IPS DF 6.9 (cell line): ENCODE measurements at regions not wholly inside any gene's neighbourhood (a gene's known extent, or its start where the extent isn't known, plus 50 kb on each side); places are given as distances from the start of the nearest gene placed in this dataset.
"Not testable (repeated sequence)": the region's sequence is repeated elsewhere in the genome, so short reads cannot be mapped to it uniquely, and the experiment has no call there.

ENCODE experiments used
- DNase-seq: peaks from one replicate; pipeline ENCODE4 v3.0.0-alpha.2; 2013; ENCODE audit warnings: low read depth, low spot score
- H3K27ac ChIP-seq: one replicate; pipeline ENCODE4 v1.5.1; 2013; ENCODE audit warnings: low read length, control low read depth
- H3K27me3 ChIP-seq: 2 replicates; pipeline ENCODE4 v1.6.1; 2013; ENCODE audit warnings: mild to moderate bottlenecking, low read length; ENCODE audit not compliant: control insufficient read depth, insufficient read depth
- H3K36me3 ChIP-seq: 2 replicates; pipeline ENCODE4 v1.6.1; 2013; ENCODE audit warnings: low read length; ENCODE audit not compliant: control insufficient read depth, insufficient read depth
- H3K4me1 ChIP-seq: 2 replicates; pipeline ENCODE4 v1.6.1; 2013; ENCODE audit warnings: low read length; ENCODE audit not compliant: control insufficient read depth, insufficient read depth
- H3K4me3 ChIP-seq: 2 replicates; pipeline ENCODE4 v1.5.1; 2013; ENCODE audit warnings: mild to moderate bottlenecking, low read length
- H3K9me3 ChIP-seq: 2 replicates; pipeline ENCODE4 v1.6.1; 2013; ENCODE audit warnings: low read length, inconsistent platforms; ENCODE audit not compliant: control insufficient read depth, insufficient read depth
- WGBS: extraction: QIAGEN DNeasy Blood & Tissue Kit; methylation state at CpG from one replicate; pipeline ENCODE4 v1.1.7; 2013; ENCODE audit warnings: mixed read lengths, missing lambda C conversion rate; ENCODE audit not compliant: insufficient read length, insufficient coverage; 5-methylcytosine and 5-hydroxymethylcytosine counted together

- DNase-seq = no peak
- no peak overlapping the region for H3K4me3 ChIP-seq
- H3K36me3 ChIP-seq = no peaks in the 10 kb centered on the region
- peaks cover 2% of the 10 kb centered on the region; the same call in 1 of the 2 replicates for H3K4me1 ChIP-seq
- H3K27me3 ChIP-seq = no peaks in the 10 kb centered on the region
- H3K9me3 ChIP-seq = no peaks in the 10 kb centered on the region
- WGBS = 100% methylated on average over 1 of the region's 1 CpG
- no peak overlapping the region for H3K27ac ChIP-seq
Observed at GRCh38 chr17:5913641-5914040, 156.5 kb upstream of the WSCD1 start.

GRCh38 chr17:5915337-5915736 lies 154.8 kb upstream of the WSCD1 start:
- Histone ChIP-seq H3K36me3 (no peaks in the 10 kb centered on the region), H3K9me3 (no peaks in the 10 kb centered on the region), H3K4me3 (no peak overlapping the region), H3K27ac (no peak overlapping the region), H3K27me3 (no peaks in the 10 kb centered on the region), H3K4me1 (peaks cover 2% of the 10 kb centered on the region; the same call in 1 of the 2 replicates)
- no CpG with 5 or more reads among the region's 2 CpGs for WGBS
- DNase-seq = no peak

GRCh38 chr17:5919089-5919488 lies 151.1 kb upstream of the WSCD1 start:
- H3K9me3 ChIP-seq = no peaks in the 10 kb centered on the region
- H3K27ac ChIP-seq = no peak overlapping the region
- no peaks in the 10 kb centered on the region for H3K27me3 ChIP-seq
- H3K4me3 ChIP-seq = no peak overlapping the region
- no peaks in the 10 kb centered on the region for H3K4me1 ChIP-seq
- 100% methylated on average over 2 of the region's 4 CpGs for WGBS
- H3K36me3 ChIP-seq = no peaks in the 10 kb centered on the region
- DNase-seq = peak; percentile 25

GRCh38 chr17:5921512-5922282 lies 148.5 kb upstream of the WSCD1 start:
- Histone ChIP-seq H3K4me3 (no peak overlapping the region), H3K27ac (no peak overlapping the region), H3K9me3 (no peaks in the 10 kb centered on the region), H3K27me3 (no peaks in the 10 kb centered on the region), H3K36me3 (no peaks in the 10 kb centered on the region), H3K4me1 (no peaks in the 10 kb centered on the region)
- DNase-seq = no peak
- 100% methylated on average over 1 of the region's 13 CpGs for WGBS

- Histone ChIP-seq H3K4me3 (no peak overlapping the region), H3K27ac (no peak overlapping the region), H3K9me3 (no peaks in the 10 kb centered on the region), H3K36me3 (no peaks in the 10 kb centered on the region), H3K27me3 (no peaks in the 10 kb centered on the region), H3K4me1 (no peaks in the 10 kb centered on the region)
- no CpG with 5 or more reads among the region's 10 CpGs for WGBS
- DNase-seq = no peak
Observed at GRCh38 chr17:5922476-5922875, 147.7 kb upstream of the WSCD1 start.

GRCh38 chr17:5929721-5930120 lies 140.5 kb upstream of the WSCD1 start:
- no peak overlapping the region for H3K27ac ChIP-seq
- DNase-seq = no peak
- no peaks in the 10 kb centered on the region for H3K4me1 ChIP-seq
- WGBS = no CpG with 5 or more reads among the region's 10 CpGs
- H3K9me3 ChIP-seq = no peaks in the 10 kb centered on the region
- H3K27me3 ChIP-seq = no peaks in the 10 kb centered on the region
- no peaks in the 10 kb centered on the region for H3K36me3 ChIP-seq
- no peak overlapping the region for H3K4me3 ChIP-seq

- H3K4me1 ChIP-seq, H3K27ac ChIP-seq, H3K4me3 ChIP-seq, DNase-seq, H3K9me3 ChIP-seq, H3K36me3 ChIP-seq, H3K27me3 ChIP-seq: not testable (repeated sequence)
- WGBS = no CpG with 5 or more reads among the region's 1 CpG
Observed at GRCh38 chr17:5930555-5930954, 139.6 kb upstream of the WSCD1 start.

GRCh38 chr17:5931616-5932015 lies 138.6 kb upstream of the WSCD1 start:
- no peaks in the 10 kb centered on the region for H3K27me3 ChIP-seq
- no peak overlapping the region for H3K27ac ChIP-seq
- H3K4me3 ChIP-seq = no peak overlapping the region
- H3K36me3 ChIP-seq = no peaks in the 10 kb centered on the region
- no peaks in the 10 kb centered on the region for H3K9me3 ChIP-seq
- DNase-seq = no peak
- WGBS = no CpG with 5 or more reads among the region's 9 CpGs
- H3K4me1 ChIP-seq = no peaks in the 10 kb centered on the region

GRCh38 chr17:5933430-5933829 lies 136.7 kb upstream of the WSCD1 start:
- H3K4me1 ChIP-seq = no peaks in the 10 kb centered on the region

GRCh38 chr17:5941258-5941657 lies 128.9 kb upstream of the WSCD1 start:
- Histone ChIP-seq H3K27ac (no peak overlapping the region), H3K9me3 (no peaks in the 10 kb centered on the region), H3K4me3 (no peak overlapping the region), H3K36me3 (no peaks in the 10 kb centered on the region), H3K4me1 (no peaks in the 10 kb centered on the region), H3K27me3 (no peaks in the 10 kb centered on the region)
- no peak for DNase-seq
- WGBS = no CpG with 5 or more reads among the region's 5 CpGs

More at GRCh38 chr17:5933430-5933829, 136.7 kb upstream of the WSCD1 start:
- no peak overlapping the region for H3K4me3 ChIP-seq
- WGBS = no CpG with 5 or more reads among the region's 7 CpGs
- DNase-seq = no peak
- no peaks in the 10 kb centered on the region for H3K36me3 ChIP-seq
- H3K9me3 ChIP-seq = no peaks in the 10 kb centered on the region
- no peaks in the 10 kb centered on the region for H3K27me3 ChIP-seq
- H3K27ac ChIP-seq = no peak overlapping the region

- DNase-seq = no peak
- H3K27me3 ChIP-seq = no peaks in the 10 kb centered on the region
- no peaks in the 10 kb centered on the region for H3K4me1 ChIP-seq
- H3K4me3 ChIP-seq = no peak overlapping the region
- no peaks in the 10 kb centered on the region for H3K36me3 ChIP-seq
- WGBS = no CpG with 5 or more reads among the region's 7 CpGs
- no peaks in the 10 kb centered on the region for H3K9me3 ChIP-seq
- H3K27ac ChIP-seq = no peak overlapping the region
Observed at GRCh38 chr17:5942687-5943086, 127.5 kb upstream of the WSCD1 start.
